Naive thymus-derived CD4-positive, alpha-beta T cell (primary cell): ENCODE measurements at regions not wholly inside any gene's neighbourhood (a gene's known extent, or its start where the extent isn't known, plus 50 kb on each side); places are given as distances from the start of the nearest gene placed in this dataset.

Source experiments
- ATAC-seq: fragments of 150-1000 bp; cut with Tn5 transposase; 2 replicates; pipeline ENCODE4 v1.10.0; 2021; ENCODE audit warnings: mild to moderate bottlenecking, moderate library complexity
- CTCF ChIA-PET: fragments of 350-600 bp; sonication (Branson Sonifier 250); formaldehyde crosslinking; loops from one replicate; lab custom pipeline; 2021; ENCODE audit warnings: antibody characterized with exemption; lab: Charles Lee
- POLR2A ChIA-PET: fragments of 350-600 bp; sonication (Branson Sonifier 250); formaldehyde crosslinking; loops from one replicate; lab custom pipeline; 2021; ENCODE audit warnings: antibody characterized with exemption, inconsistent platforms; lab: Charles Lee
- DNase-seq, 9 donors: peaks; one replicate each; pipeline versions ENCODE4 v3.0.0 to v3.0.0-alpha.2; 2020 to 2022; ENCODE audit warnings: mixed read lengths in 1 of 9
- H3K27ac ChIP-seq: one replicate; pipeline ENCODE4 v1.7.0; 2013; ENCODE audit warnings: mild to moderate bottlenecking, low read depth, low read length, moderate library complexity
- H3K27me3 ChIP-seq, 2 donors: one replicate each; pipeline ENCODE4 v1.7.0; 2013; ENCODE audit warnings: low read length in 2 of 2, mild to moderate bottlenecking in 2 of 2, moderate library complexity in 2 of 2; ENCODE audit not compliant: control insufficient read depth in 2 of 2, insufficient read depth in 2 of 2
- H3K36me3 ChIP-seq, 3 experiments: 1 replicate in 2 of 3; 2 replicates in 1 of 3; pipeline ENCODE4 v1.7.0; 2013; ENCODE audit warnings: low read length in 3 of 3, mild to moderate bottlenecking in 3 of 3, moderate library complexity in 1 of 3; ENCODE audit not compliant: insufficient read depth in 3 of 3, control insufficient read depth in 2 of 3
- H3K4me1 ChIP-seq, 2 donors: one replicate each; pipeline ENCODE4 v1.7.0; 2013; ENCODE audit warnings: low read length in 2 of 2, mild to moderate bottlenecking in 2 of 2, moderate library complexity in 1 of 2; ENCODE audit not compliant: control insufficient read depth in 2 of 2, insufficient read depth in 2 of 2
- H3K4me3 ChIP-seq: 2 replicates; pipeline ENCODE4 v1.7.0; 2013; ENCODE audit warnings: mild to moderate bottlenecking, low read length
- H3K9me3 ChIP-seq, 3 experiments: 1 replicate in 2 of 3; 2 replicates in 1 of 3; pipeline ENCODE4 v1.7.0; 2013; ENCODE audit warnings: low read length in 3 of 3; ENCODE audit not compliant: control insufficient read depth in 2 of 3
- H3K27ac Mint-ChIP-seq, 9 donors: one replicate each; pipeline ENCODE4 v1.8.0; 2020 to 2022; ENCODE audit warnings: mixed read lengths in 9 of 9, mild to moderate bottlenecking in 8 of 9, moderate library complexity in 5 of 9, inconsistent platforms in 2 of 9
- H3K27me3 Mint-ChIP-seq, 5 donors: one replicate each; pipeline ENCODE4 v1.8.0; 2021 to 2022; ENCODE audit warnings: mixed read lengths in 5 of 5, mild to moderate bottlenecking in 1 of 5
- H3K36me3 Mint-ChIP-seq, 5 donors: one replicate each; pipeline ENCODE4 v1.8.0; 2020 to 2022; ENCODE audit warnings: mixed read lengths in 5 of 5, mild to moderate bottlenecking in 3 of 5, inconsistent platforms in 1 of 5
- H3K4me1 Mint-ChIP-seq, 7 donors: one replicate each; pipeline ENCODE4 v1.8.0; 2020 to 2022; ENCODE audit warnings: mixed read lengths in 7 of 7, mild to moderate bottlenecking in 3 of 7, inconsistent platforms in 1 of 7
- H3K4me3 Mint-ChIP-seq, 10 donors: one replicate each; pipeline ENCODE4 v1.8.0; 2020 to 2022; ENCODE audit warnings: mild to moderate bottlenecking in 10 of 10, mixed read lengths in 10 of 10, moderate library complexity in 6 of 10, inconsistent platforms in 2 of 10
- H3K9me3 Mint-ChIP-seq, 11 donors: one replicate each; pipeline ENCODE4 v1.8.0; 2020 to 2022; ENCODE audit warnings: mixed read lengths in 11 of 11, mild to moderate bottlenecking in 4 of 11, inconsistent platforms in 1 of 11, moderate library complexity in 1 of 11
- intact Hi-C, 2 donors: fragments of 100-400 bp; cut with micrococcal nuclease; formaldehyde crosslinking; loops; one replicate each; pipeline ENCODE4 v1.15.1; 2023

- Mint-ChIP-seq H3K27me3 (peaks cover 0 to 24% (median 10%) of the 10 kb centered on the region in 5 donors), H3K9me3 (peaks cover 0 to 3% (median 2%) of the 10 kb centered on the region in 11 donors), H3K4me1 (no peaks in the 10 kb centered on the region), H3K27ac (no peak overlapping the region), H3K4me3 (no peak overlapping the region), H3K36me3 (no peaks in the 10 kb centered on the region)
- Histone ChIP-seq H3K27me3 (no peaks in the 10 kb centered on the region), H3K36me3 (no peaks in the 10 kb centered on the region), H3K9me3 (peaks cover 0 to 5% (median 0%) of the 10 kb centered on the region in 3 experiments), H3K27ac (no peak overlapping the region), H3K4me1 (no peaks in the 10 kb centered on the region), H3K4me3 (no peak overlapping the region)
- DNase-seq (no peak), ATAC-seq (no peak)
- ChIA-PET POLR2A (no interaction called here), CTCF (no interaction called here)
- intact Hi-C loops, result no loop called here
Measured at GRCh38 chr7:1360521-1360971, 98.7 kb downstream of the MICALL2 start.

- H3K27ac Mint-ChIP-seq, result no peak overlapping the region
- peaks cover 4 to 27% (median 12%) of the 10 kb centered on the region in 5 donors for H3K27me3 Mint-ChIP-seq
- DNase-seq (no peak), ATAC-seq (no peak)
- peaks cover 0 to 9% (median 4%) of the 10 kb centered on the region in 11 donors for H3K9me3 Mint-ChIP-seq
- intact Hi-C loops, result no loop called here
- POLR2A ChIA-PET, result no interaction called here
- CTCF ChIA-PET, result no interaction called here
- no peak overlapping the region for H3K4me3 ChIP-seq
- H3K9me3 ChIP-seq, result peaks cover 0 to 11% (median 0%) of the 10 kb centered on the region in 3 experiments
- H3K27me3 ChIP-seq, result no peaks in the 10 kb centered on the region
- H3K27ac ChIP-seq, result no peak overlapping the region
- H3K4me1 Mint-ChIP-seq, result no peaks in the 10 kb centered on the region
- no peak overlapping the region for H3K4me3 Mint-ChIP-seq
- H3K36me3 Mint-ChIP-seq, result peaks cover 0 to 4% (median 0%) of the 10 kb centered on the region in 5 donors
- no peaks in the 10 kb centered on the region for H3K4me1 ChIP-seq
- no peaks in the 10 kb centered on the region for H3K36me3 ChIP-seq
Measured at GRCh38 chr7:1361016-1361755, 98.1 kb downstream of the MICALL2 start.

GRCh38 chr7:1361756-1362125 is 97.5 kb downstream of the MICALL2 start:
- Mint-ChIP-seq H3K4me3 (no peak overlapping the region), H3K36me3 (peaks cover 0 to 6% (median 0%) of the 10 kb centered on the region in 5 donors), H3K9me3 (peaks cover 0 to 12% (median 4%) of the 10 kb centered on the region in 11 donors), H3K4me1 (no peaks in the 10 kb centered on the region), H3K27ac (no peak overlapping the region), H3K27me3 (peaks cover 5 to 27% (median 13%) of the 10 kb centered on the region in 5 donors)
- no peak overlapping the region for H3K27ac ChIP-seq
- ATAC-seq, result no peak
- H3K4me3 ChIP-seq, result no peak overlapping the region
- CTCF ChIA-PET, result no interaction called here
- peaks cover 0 to 11% (median 0%) of the 10 kb centered on the region in 3 experiments for H3K9me3 ChIP-seq
- no peaks in the 10 kb centered on the region for H3K36me3 ChIP-seq
- no peaks in the 10 kb centered on the region for H3K27me3 ChIP-seq
- POLR2A ChIA-PET, result no interaction called here
- no peaks in the 10 kb centered on the region for H3K4me1 ChIP-seq
- DNase-seq, result no peak
- intact Hi-C loops, result no loop called here

- Mint-ChIP-seq H3K36me3 (peaks cover 0 to 6% (median 0%) of the 10 kb centered on the region in 5 donors), H3K27me3 (peaks cover 8 to 33% (median 16%) of the 10 kb centered on the region in 5 donors), H3K4me3 (no peak overlapping the region), H3K9me3 (peaks cover 0 to 14% (median 4%) of the 10 kb centered on the region in 11 donors), H3K27ac (no peak overlapping the region), H3K4me1 (no peaks in the 10 kb centered on the region)
- Histone ChIP-seq H3K9me3 (peaks cover 0 to 11% (median 0%) of the 10 kb centered on the region in 3 experiments), H3K27ac (no peak overlapping the region), H3K4me1 (no peaks in the 10 kb centered on the region), H3K36me3 (no peaks in the 10 kb centered on the region), H3K27me3 (no peaks in the 10 kb centered on the region), H3K4me3 (no peak overlapping the region)
- ChIA-PET POLR2A (no interaction called here), CTCF (no interaction called here)
- intact Hi-C loops, result no loop called here
- DNase-seq, result no peak
- ATAC-seq, result no peak
Measured at GRCh38 chr7:1362301-1362700, 97.0 kb downstream of the MICALL2 start.

GRCh38 chr7:1364068-1364905 is 95.0 kb downstream of the MICALL2 start:
- Histone ChIP-seq H3K36me3 (no peaks in the 10 kb centered on the region), H3K4me1 (no peaks in the 10 kb centered on the region), H3K4me3 (no peak overlapping the region), H3K27me3 (no peaks in the 10 kb centered on the region), H3K9me3 (peaks cover 0 to 11% (median 0%) of the 10 kb centered on the region in 3 experiments), H3K27ac (no peak overlapping the region)
- Mint-ChIP-seq H3K36me3 (peaks cover 0 to 6% (median 0%) of the 10 kb centered on the region in 5 donors), H3K27me3 (peaks cover 19 to 48% (median 26%) of the 10 kb centered on the region in 5 donors), H3K27ac (no peak overlapping the region), H3K4me3 (no peak overlapping the region), H3K4me1 (peaks cover 0 to 5% (median 0%) of the 10 kb centered on the region in 7 donors), H3K9me3 (peaks cover 0 to 19% (median 5%) of the 10 kb centered on the region in 11 donors)
- POLR2A ChIA-PET, result no interaction called here
- DNase-seq, result no peak
- no peak for ATAC-seq
- CTCF ChIA-PET, result no interaction called here
- intact Hi-C loops, result no loop called here

GRCh38 chr7:1364906-1365570 is 94.2 kb downstream of the MICALL2 start:
- Histone ChIP-seq H3K9me3 (peaks cover 0 to 11% (median 0%) of the 10 kb centered on the region in 3 experiments), H3K4me1 (no peaks in the 10 kb centered on the region), H3K27me3 (no peaks in the 10 kb centered on the region), H3K4me3 (no peak overlapping the region), H3K36me3 (no peaks in the 10 kb centered on the region), H3K27ac (no peak overlapping the region)
- intact Hi-C loops, result no loop called here
- Mint-ChIP-seq H3K4me1 (peaks cover 0 to 5% (median 0%) of the 10 kb centered on the region in 7 donors), H3K9me3 (peaks cover 0 to 19% (median 5%) of the 10 kb centered on the region in 11 donors), H3K27me3 (peaks cover 24 to 50% (median 30%) of the 10 kb centered on the region in 5 donors), H3K4me3 (no peak overlapping the region), H3K36me3 (peaks cover 0 to 6% (median 0%) of the 10 kb centered on the region in 5 donors), H3K27ac (no peak overlapping the region)
- ChIA-PET POLR2A (no interaction called here), CTCF (no interaction called here)
- no peak for DNase-seq
- no peak for ATAC-seq
